Large intestine (tissue), 3 donors: ENCODE measurements at regions not wholly inside any gene's neighbourhood (a gene's known extent, or its start where the extent isn't known, plus 50 kb on each side); places are given as distances from the start of the nearest gene placed in this dataset.
A peak's percentile ranks its signal among the peaks of the same experiment; 100 is the strongest.

Source experiments
- DNase-seq, 2 donors: peaks; one replicate each; pipeline versions ENCODE4 v3.0.0 to v3.0.0-alpha.2; 2013
- H3K27ac ChIP-seq: one replicate; pipeline ENCODE4 v1.5.1; 2013; ENCODE audit warnings: low read length
- H3K27me3 ChIP-seq: 2 replicates; pipeline ENCODE4 v1.6.1; 2013; ENCODE audit warnings: low read length; ENCODE audit not compliant: control insufficient read depth, insufficient read depth
- H3K36me3 ChIP-seq: 2 replicates; pipeline ENCODE4 v1.6.1; 2013; ENCODE audit warnings: low read length; ENCODE audit not compliant: control insufficient read depth, insufficient read depth
- H3K4me1 ChIP-seq: one replicate; pipeline ENCODE4 v1.6.1; 2013; ENCODE audit warnings: low read length; ENCODE audit not compliant: control insufficient read depth, insufficient read depth
- H3K4me3 ChIP-seq: one replicate; pipeline ENCODE4 v1.5.1; 2013; ENCODE audit warnings: low read length
- H3K9me3 ChIP-seq: one replicate; pipeline ENCODE4 v1.6.1; 2013; ENCODE audit warnings: mild to moderate bottlenecking, low read depth, low read length, moderate library complexity; ENCODE audit not compliant: control insufficient read depth
- WGBS: methylation state at CpG from one replicate; pipeline ENCODE4 v1.1.5; 2013; ENCODE audit warnings: low lambda C conversion rate; ENCODE audit not compliant: insufficient coverage; 5-methylcytosine and 5-hydroxymethylcytosine counted together

DNA sequence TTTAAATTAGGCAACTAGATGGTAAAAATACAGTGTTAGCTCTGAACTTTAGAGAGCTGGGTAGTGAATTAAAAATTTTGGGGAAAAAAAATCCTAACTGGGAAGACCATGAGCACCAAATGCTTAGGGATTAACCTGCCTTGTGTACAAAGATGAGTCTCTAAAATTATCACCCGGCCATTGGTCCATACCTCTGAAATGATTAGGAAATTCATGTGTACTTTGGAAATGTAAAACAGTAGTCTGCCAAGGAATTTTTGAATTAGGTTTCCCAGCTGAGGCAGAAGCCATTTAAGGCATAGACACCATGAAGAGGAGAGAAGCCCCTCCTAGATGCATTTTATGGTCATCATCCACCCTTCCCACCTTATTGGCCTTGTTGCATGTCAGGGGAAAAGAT, 670.5 kb upstream of the SALL1 start:
- DNase-seq = no peak
- Histone ChIP-seq H3K9me3 (no peaks in the 10 kb centered on the region), H3K27me3 (no peaks in the 10 kb centered on the region), H3K27ac (no peak overlapping the region), H3K4me1 (no peaks in the 10 kb centered on the region), H3K36me3 (no peaks in the 10 kb centered on the region), H3K4me3 (no peak overlapping the region)
- 100% methylated on average over 1 of the region's 1 CpG for WGBS

DNA sequence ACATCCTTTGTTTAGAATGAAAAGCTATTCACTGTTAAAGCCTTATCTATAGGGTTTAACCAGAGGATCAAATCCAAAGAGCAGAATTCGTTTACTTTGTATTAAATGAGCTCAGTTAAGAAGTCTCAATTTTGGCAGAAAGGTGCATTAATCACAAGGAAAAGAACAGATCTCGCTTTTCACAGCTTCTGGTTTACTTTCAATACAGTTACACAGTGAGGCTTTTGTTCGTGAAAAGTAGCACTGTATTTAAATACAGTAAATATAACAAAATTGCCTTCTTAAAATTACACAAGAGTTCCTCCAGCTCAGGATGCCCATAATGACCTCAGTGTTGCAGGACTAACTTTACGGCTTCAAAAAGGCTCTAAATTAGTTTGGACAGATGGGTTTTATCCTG, 669.1 kb upstream of the SALL1 start:
- 7% methylated on average over 3 of the region's 4 CpGs for WGBS
- Histone ChIP-seq H3K9me3 (no peaks in the 10 kb centered on the region), H3K36me3 (no peaks in the 10 kb centered on the region), H3K4me3 (no peak overlapping the region), H3K27me3 (no peaks in the 10 kb centered on the region), H3K4me1 (no peaks in the 10 kb centered on the region), H3K27ac (no peak overlapping the region)
- no peak for DNase-seq

DNA sequence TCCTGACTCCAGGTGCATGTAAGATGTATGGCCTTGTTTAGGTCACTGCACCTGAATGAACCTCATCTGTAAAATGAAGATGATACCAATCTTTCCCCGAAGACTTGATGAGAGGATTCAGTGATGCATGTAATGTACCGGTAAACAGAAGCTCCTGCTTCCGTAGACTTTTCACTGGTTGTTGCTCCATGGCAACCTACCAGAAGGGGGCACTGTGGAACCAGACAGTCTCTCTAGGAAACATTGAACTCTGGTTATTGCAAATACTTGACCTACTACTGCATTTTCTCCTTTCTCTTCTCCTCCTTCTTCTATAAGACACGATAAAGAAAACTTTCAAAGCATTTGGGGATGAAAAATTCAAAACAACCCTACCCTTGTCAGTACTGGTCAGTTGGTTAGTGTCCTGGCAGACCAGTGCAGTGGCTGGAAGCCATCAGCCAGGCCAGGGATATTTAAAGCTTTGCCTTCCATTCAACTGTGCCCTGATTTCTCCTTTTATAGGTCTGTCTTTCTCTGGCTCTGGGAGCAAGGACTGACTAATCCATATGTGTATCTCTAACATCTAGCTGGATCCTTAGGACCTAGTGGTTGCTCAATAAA, 667.4 kb upstream of the SALL1 start:
- Histone ChIP-seq H3K27me3 (no peaks in the 10 kb centered on the region), H3K4me1 (no peaks in the 10 kb centered on the region), H3K36me3 (no peaks in the 10 kb centered on the region), H3K27ac (no peak overlapping the region), H3K4me3 (no peak overlapping the region), H3K9me3 (no peaks in the 10 kb centered on the region)
- 60% methylated on average over 1 of the region's 4 CpGs for WGBS
- peak in 1 of 2 donors; percentile 11 for DNase-seq

DNA sequence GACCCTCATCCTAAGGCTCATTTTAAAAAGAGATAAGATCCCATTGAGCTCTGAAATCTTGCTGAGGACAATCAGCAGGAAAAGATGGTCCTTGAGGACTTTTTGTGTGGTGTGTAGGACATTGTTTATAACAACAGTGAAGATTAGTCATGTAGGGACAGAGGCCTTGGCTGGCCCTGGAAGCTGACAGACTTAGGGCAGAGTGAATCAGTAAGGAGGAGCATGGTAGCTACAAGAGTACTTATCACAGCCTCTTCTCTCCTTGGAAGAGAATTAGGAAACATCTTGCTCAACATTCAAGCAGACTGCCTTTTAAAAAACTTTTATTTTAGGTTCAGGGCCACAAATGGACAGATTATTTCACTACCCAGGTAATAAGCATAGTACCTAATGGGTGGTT, 665.9 kb upstream of the SALL1 start:
- no peaks in the 10 kb centered on the region for H3K9me3 ChIP-seq
- H3K4me1 ChIP-seq = no peaks in the 10 kb centered on the region
- H3K36me3 ChIP-seq = no peaks in the 10 kb centered on the region
- no peaks in the 10 kb centered on the region for H3K27me3 ChIP-seq
- no peak overlapping the region for H3K4me3 ChIP-seq
- DNase-seq = no peak
- no peak overlapping the region for H3K27ac ChIP-seq

DNA sequence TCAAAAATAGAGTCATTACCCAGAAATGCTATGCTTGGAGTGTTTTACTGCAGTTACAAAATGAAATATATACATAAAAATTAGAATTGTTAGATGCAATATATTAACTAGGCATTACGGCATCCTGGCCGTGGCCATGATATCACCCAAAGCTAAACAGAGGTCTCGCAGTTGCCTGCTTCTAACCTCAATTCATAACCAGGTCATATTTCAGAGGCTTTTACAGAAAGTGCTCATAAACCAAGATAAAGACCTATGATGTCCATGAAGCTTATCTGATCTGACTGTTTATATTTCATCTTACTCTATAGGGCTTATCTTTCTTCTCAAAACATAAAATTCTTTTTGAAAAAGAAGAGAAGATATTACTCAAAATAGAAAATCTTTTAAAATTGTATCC, 664.5 kb upstream of the SALL1 start:
- Histone ChIP-seq H3K4me3 (no peak overlapping the region), H3K4me1 (no peaks in the 10 kb centered on the region), H3K36me3 (no peaks in the 10 kb centered on the region), H3K27ac (no peak overlapping the region), H3K9me3 (no peaks in the 10 kb centered on the region), H3K27me3 (no peaks in the 10 kb centered on the region)
- DNase-seq = no peak
- no CpG with 5 or more reads among the region's 3 CpGs for WGBS

DNA sequence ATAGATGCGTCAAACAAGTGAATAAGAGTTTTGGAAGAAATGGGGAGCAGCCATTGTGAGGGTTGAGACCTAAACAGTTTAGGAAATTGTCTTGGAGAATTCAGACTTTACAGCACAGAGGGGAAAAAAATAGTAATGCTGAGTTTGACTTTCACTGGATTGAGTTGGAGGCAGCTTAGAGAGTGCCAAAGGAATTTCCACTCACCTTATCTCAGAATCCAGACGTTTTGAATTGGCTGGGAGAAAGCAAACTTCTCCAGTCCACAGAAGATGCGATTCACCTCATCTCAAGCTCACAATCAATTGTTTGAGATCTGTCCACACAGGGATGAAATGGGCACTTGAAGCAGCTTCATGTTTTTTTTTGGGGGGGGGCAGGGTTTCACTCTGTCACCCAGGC, 663.5 kb upstream of the SALL1 start:
- no peak for DNase-seq
- Histone ChIP-seq H3K36me3 (no peaks in the 10 kb centered on the region), H3K4me1 (no peaks in the 10 kb centered on the region), H3K27ac (no peak overlapping the region), H3K4me3 (no peak overlapping the region), H3K9me3 (no peaks in the 10 kb centered on the region), H3K27me3 (no peaks in the 10 kb centered on the region)
- WGBS = no CpG with 5 or more reads among the region's 3 CpGs

DNA sequence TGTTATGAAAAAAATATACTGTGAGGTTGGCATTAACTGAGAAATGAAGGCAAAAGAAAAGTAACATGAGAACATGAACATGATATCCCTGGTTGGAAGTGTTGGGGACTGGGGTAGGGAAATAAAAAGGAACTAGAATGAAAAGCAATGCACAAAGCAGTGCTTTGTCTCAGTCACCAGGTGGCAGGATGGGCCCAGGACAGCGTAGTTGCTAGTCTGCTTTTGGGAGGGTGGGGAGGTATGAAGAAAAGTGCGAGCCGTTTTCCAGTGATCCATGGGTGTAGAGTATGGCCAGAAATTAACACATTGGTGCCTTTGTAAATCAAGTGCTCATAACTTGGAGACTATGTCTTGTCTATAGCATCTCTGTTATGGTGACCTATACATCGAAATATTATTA, 662.5 kb upstream of the SALL1 start:
- Histone ChIP-seq H3K9me3 (no peaks in the 10 kb centered on the region), H3K36me3 (no peaks in the 10 kb centered on the region), H3K4me3 (no peak overlapping the region), H3K27me3 (no peaks in the 10 kb centered on the region), H3K4me1 (no peaks in the 10 kb centered on the region), H3K27ac (no peak overlapping the region)
- WGBS = no CpG with 5 or more reads among the region's 4 CpGs
- DNase-seq = no peak

DNA sequence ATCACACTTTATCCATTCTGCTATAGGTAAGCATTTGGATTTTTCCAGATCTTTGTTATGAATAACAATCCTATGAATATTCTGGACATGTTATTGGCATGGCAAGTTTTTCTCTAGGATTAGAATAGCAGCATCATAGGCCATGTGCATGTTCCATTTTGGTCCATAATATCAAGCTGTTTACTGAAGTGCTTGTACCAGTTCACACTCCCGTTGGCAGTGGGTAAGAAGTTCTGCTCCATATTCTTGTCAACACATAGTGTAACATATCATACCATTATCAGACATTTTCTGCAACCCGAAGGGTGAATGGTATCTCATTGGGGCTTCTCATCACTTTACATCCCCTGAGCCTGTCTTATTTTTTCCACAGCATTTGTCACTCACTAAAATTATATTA, 661.9 kb upstream of the SALL1 start:
- H3K9me3 ChIP-seq = no peaks in the 10 kb centered on the region
- WGBS = 100% methylated on average over 1 of the region's 2 CpGs
- H3K27ac ChIP-seq = no peak overlapping the region

DNA sequence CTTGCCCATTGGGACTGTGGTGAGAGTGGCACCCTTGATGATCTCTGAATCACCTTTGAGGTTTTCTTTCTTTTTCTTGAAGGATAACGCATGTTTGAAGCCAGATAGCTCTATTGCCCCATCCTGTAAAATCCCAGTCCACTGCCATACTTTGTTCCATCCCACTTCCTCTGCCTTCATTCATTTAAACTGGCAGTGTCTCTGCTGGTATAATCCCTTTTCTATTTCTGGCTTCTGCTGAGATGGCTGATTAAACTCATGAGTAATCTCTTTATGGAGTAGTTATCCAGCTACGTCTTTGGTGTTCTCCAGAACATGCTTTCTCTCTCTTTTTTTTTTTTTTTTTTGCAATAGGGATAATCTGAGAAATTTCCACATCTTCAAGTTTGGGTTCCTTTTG, 656.5 kb upstream of the SALL1 start:
- WGBS = 93% methylated on average over 2 of the region's 2 CpGs
- no peaks in the 10 kb centered on the region for H3K4me1 ChIP-seq
- no peaks in the 10 kb centered on the region for H3K27me3 ChIP-seq
- H3K27ac ChIP-seq = no peak overlapping the region
- H3K4me3 ChIP-seq = no peak overlapping the region
- H3K36me3 ChIP-seq = no peaks in the 10 kb centered on the region
- DNase-seq = no peak
- H3K9me3 ChIP-seq = no peaks in the 10 kb centered on the region

More for the DNA sequence above, 661.9 kb upstream of the SALL1 start:
- H3K4me3 ChIP-seq = no peak overlapping the region
- H3K27me3 ChIP-seq = no peaks in the 10 kb centered on the region
- no peaks in the 10 kb centered on the region for H3K36me3 ChIP-seq
- H3K4me1 ChIP-seq = no peaks in the 10 kb centered on the region
- no peak for DNase-seq

DNA sequence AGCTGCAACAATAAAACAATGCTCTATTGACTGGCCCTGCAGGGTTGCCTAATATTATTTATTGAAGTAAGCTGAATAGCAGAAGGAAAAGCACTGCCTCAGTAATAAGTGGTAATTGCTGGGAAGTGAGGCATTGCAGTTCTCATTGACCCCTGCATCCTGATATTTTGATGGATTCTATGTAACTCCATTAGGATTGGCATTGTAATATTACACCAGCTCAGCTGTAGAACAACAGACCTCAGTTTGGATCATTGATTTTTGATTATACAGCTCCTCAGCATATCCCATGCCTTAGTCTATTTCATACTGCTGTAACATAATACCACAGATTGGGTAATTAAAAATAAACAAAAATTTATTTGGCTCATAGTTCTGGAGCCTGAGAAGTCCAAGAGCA, 650.6 kb upstream of the SALL1 start:
- Histone ChIP-seq H3K4me3 (no peak overlapping the region), H3K27me3 (no peaks in the 10 kb centered on the region), H3K9me3 (no peaks in the 10 kb centered on the region)

DNA sequence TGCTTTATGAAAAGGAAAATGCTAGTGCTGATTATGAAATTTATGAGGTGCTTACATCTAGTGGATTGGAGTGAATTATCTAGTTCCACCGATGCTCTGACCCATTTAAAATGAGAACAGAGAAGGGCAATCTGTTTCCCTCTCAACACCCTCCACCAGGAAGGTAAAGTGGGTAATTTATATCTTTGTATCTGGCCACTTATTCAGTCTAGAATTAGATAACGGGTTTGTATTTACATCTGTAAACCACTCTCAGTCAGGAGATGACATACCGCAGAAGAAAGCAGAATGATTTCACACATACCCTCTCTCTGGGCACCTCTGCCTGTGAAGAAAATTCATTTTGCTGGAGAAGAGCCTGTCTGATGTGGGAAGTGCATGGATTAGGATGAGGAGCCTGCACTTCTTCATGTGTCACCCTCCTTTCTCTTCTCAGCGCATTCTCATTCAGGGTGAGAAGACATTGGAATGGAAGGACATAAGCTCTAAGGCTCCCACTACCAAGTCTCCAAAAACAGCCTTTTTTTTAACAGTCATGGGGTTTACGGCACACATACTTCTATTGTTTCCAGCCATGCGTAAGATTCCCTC, 646.7 kb upstream of the SALL1 start:
- no peak for DNase-seq
- H3K4me3 ChIP-seq = no peak overlapping the region
- WGBS = 100% methylated on average over 2 of the region's 6 CpGs
- H3K9me3 ChIP-seq = no peaks in the 10 kb centered on the region
- H3K27me3 ChIP-seq = no peaks in the 10 kb centered on the region
- H3K36me3 ChIP-seq = no peaks in the 10 kb centered on the region
- H3K4me1 ChIP-seq = no peaks in the 10 kb centered on the region
- no peak overlapping the region for H3K27ac ChIP-seq

More for the DNA sequence above, 650.6 kb upstream of the SALL1 start:
- DNase-seq = no peak
- H3K4me1 ChIP-seq = no peaks in the 10 kb centered on the region
- H3K27ac ChIP-seq = no peak overlapping the region
- no peaks in the 10 kb centered on the region for H3K36me3 ChIP-seq
